Esophagus (tissue), 2 donors: ENCODE measurements at regions not wholly inside any gene's neighbourhood (a gene's known extent, or its start where the extent isn't known, plus 50 kb on each side); places are given as distances from the start of the nearest gene placed in this dataset.

Source experiments
- H3K27ac ChIP-seq, 2 donors: one replicate each; pipeline ENCODE4 v1.5.1; 2013; ENCODE audit warnings: low read depth in 2 of 2, mild to moderate bottlenecking in 2 of 2, inconsistent platforms in 1 of 2, low read length in 1 of 2, moderate library complexity in 1 of 2
- H3K27me3 ChIP-seq, 2 donors: one replicate each; pipeline ENCODE4 v1.6.1; 2013; ENCODE audit warnings: low read length in 2 of 2, control low read depth in 1 of 2, mild to moderate bottlenecking in 1 of 2; ENCODE audit not compliant: insufficient read depth in 2 of 2, control insufficient read depth in 1 of 2
- H3K36me3 ChIP-seq, 2 donors: one replicate each; pipeline ENCODE4 v1.6.1; 2013; ENCODE audit warnings: low read length in 1 of 2; ENCODE audit not compliant: control insufficient read depth in 2 of 2, insufficient read depth in 2 of 2
- H3K4me1 ChIP-seq, 2 donors: one replicate each; pipeline ENCODE4 v1.6.1; 2013; ENCODE audit warnings: low read length in 1 of 2; ENCODE audit not compliant: control insufficient read depth in 2 of 2, insufficient read depth in 2 of 2
- H3K4me3 ChIP-seq, 2 donors: one replicate each; pipeline ENCODE4 v1.5.1; 2013; ENCODE audit warnings: low read length in 2 of 2, mild to moderate bottlenecking in 2 of 2, low read depth in 1 of 2, moderate library complexity in 1 of 2
- H3K9me3 ChIP-seq, 2 donors: one replicate each; pipeline ENCODE4 v1.6.1; 2013; ENCODE audit warnings: mild to moderate bottlenecking in 2 of 2, low read depth in 1 of 2, low read length in 1 of 2, moderate library complexity in 1 of 2; ENCODE audit not compliant: control insufficient read depth in 2 of 2, insufficient read depth in 1 of 2
- WGBS, 2 donors: extraction: QIAGEN DNeasy Blood & Tissue Kit; methylation state at CpG; one replicate each; pipeline ENCODE4 v1.1.7; 2013; 5-methylcytosine and 5-hydroxymethylcytosine counted together
- donor health status: healthy with polysubstance abuse.
- donor health status: Bipolar disorder and iron deficiency.

DNA sequence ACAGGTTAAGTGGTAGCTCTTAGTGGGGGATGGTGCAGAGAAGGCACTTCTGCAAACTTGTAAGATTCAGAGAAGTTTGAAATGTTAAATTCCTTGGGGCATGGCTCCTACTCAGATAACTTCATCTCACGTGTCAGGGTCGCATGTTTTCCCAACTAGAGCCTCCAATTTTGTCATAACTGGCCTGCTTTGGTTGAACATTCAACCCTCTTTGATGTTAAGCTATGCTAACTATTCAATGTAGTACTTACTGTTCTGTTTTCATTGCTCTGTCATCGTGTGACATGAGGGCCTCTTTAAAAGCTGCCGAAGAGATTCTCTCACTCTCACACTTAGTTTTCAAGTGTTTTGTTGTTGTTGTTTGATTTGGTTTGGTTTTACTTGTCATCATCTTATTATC, 280.8 kb downstream of the CDH11 start:
- Histone ChIP-seq H3K27me3 (no peaks in the 10 kb centered on the region), H3K4me3 (no peak overlapping the region), H3K27ac (no peak overlapping the region), H3K4me1 (no peaks in the 10 kb centered on the region), H3K36me3 (no peaks in the 10 kb centered on the region), H3K9me3 (no peaks in the 10 kb centered on the region)
- WGBS, 2 donors = 54 to 55% methylated on average over 4 of the region's 4 CpGs

DNA sequence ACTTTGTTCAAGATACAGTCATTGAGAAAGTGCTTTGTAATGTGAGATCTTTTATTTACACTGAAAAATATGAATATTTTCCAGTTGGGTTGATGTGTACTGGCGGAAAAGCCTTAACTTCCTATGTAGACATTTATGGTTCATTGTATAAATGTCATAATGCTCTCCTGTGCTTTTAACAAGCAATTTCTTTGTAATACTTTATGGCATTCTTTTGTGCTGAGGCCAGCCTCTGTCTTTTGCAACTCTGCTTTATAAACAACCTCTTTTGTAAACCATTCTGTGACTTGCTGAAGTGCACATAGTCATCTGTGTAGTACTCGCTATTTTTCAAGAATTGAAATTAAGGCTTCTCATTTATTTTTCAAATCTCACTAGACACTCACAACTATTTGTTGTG, 291.2 kb downstream of the CDH11 start:
- H3K4me1 ChIP-seq = no peaks in the 10 kb centered on the region
- no peak overlapping the region for H3K27ac ChIP-seq
- no peaks in the 10 kb centered on the region for H3K27me3 ChIP-seq
- WGBS, 2 donors = 48 to 58% methylated on average over 2 of the region's 2 CpGs
- no peaks in the 10 kb centered on the region for H3K36me3 ChIP-seq
- no peaks in the 10 kb centered on the region for H3K9me3 ChIP-seq
- no peak overlapping the region for H3K4me3 ChIP-seq

- Histone ChIP-seq H3K4me1 (no peaks in the 10 kb centered on the region), H3K9me3 (no peaks in the 10 kb centered on the region), H3K36me3 (no peaks in the 10 kb centered on the region), H3K4me3 (no peak overlapping the region), H3K27me3 (no peaks in the 10 kb centered on the region), H3K27ac (no peak overlapping the region)
- 39 to 63% methylated on average over 2 of the region's 2 CpGs for WGBS, 2 donors
Measured at GRCh38 chr16:64829678-64830077, 292.2 kb downstream of the CDH11 start.

GRCh38 chr16:64826374-64826773, 295.5 kb downstream of the CDH11 start:
- no peak overlapping the region for H3K27ac ChIP-seq
- H3K9me3 ChIP-seq = peaks cover 0 to 2% of the 10 kb centered on the region in 2 donors
- no peaks in the 10 kb centered on the region for H3K36me3 ChIP-seq
- WGBS, 2 donors = 83 to 89% methylated on average over 2 of the region's 2 CpGs
- H3K27me3 ChIP-seq = no peaks in the 10 kb centered on the region
- no peak overlapping the region for H3K4me3 ChIP-seq
- no peaks in the 10 kb centered on the region for H3K4me1 ChIP-seq

DNA sequence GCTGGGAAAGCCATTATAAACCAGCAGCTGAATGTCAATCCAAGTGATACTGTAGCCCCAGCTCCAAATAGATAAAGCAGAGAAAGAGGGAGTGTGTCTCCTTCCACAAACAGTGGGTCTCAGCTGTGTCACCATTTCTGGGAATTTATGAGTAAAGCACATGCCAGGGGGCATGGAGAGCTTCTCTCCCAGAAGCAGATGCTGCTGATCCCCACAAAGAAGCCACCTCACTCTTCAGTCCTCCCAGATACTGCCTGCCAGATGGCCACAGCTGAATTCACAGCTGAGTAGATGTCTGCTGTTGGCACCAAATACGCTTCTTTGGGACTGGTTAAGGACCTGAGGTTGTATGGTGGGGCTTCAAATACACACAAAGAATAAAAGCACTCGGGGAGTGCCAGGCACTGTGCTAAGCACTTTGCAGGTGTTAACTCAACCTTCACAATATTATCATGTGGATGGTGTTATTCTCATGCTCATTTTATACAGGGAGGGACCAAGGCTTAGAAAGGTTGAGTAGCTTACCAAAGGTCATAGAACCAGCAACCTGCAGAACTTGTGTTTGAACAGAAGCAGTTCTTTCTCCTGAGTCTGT, 298.3 kb downstream of the CDH11 start:
- Histone ChIP-seq H3K27me3 (no peaks in the 10 kb centered on the region), H3K4me1 (no peaks in the 10 kb centered on the region), H3K27ac (no peak overlapping the region), H3K9me3 (peaks cover 0 to 2% of the 10 kb centered on the region in 2 donors), H3K4me3 (no peak overlapping the region), H3K36me3 (no peaks in the 10 kb centered on the region)
- 55 to 78% methylated on average over 2 of the region's 2 CpGs for WGBS, 2 donors

DNA sequence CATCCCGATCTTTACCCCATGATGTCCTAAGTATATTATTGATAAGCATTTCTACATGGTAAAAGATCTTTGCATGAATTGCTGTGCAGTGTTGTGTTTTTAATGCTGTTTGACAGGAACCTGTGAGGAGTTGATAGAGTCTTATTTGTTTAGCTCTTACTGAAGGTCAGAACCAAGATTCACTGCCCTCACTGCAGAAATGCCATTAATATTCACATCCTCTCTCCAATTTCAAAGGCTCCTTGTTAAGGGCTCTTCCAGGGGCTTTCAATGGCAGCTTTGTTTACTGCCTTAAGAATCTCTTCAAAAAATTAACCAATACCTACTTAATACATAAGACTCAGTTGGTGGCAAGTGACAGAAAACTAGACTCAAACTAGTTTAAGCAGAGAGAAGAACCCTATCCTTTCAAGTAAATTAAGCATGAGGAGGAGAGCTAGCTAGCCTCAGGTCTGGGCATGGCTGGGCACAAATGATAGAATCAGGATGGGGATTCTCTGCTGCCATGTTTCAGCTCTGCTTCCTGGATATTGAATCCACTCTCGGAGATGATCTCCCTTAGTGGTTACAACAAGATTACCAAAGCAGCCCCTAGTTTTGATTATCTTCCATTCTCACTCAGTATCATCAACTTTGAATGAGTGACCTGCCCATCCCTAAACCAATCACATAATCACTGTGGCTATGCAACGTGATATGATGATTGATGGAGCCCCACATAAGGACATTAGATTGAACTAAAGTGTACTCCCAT, 311.8 kb downstream of the CDH11 start:
- Histone ChIP-seq H3K27ac (no peak overlapping the region), H3K36me3 (no peaks in the 10 kb centered on the region), H3K27me3 (no peaks in the 10 kb centered on the region), H3K4me1 (no peaks in the 10 kb centered on the region), H3K9me3 (no peaks in the 10 kb centered on the region), H3K4me3 (no peak overlapping the region)
- 78 to 83% methylated on average over 3 of the region's 3 CpGs for WGBS, 2 donors

GRCh38 chr16:64808474-64808873, 313.4 kb downstream of the CDH11 start:
- Histone ChIP-seq H3K36me3 (no peaks in the 10 kb centered on the region), H3K27ac (no peak overlapping the region), H3K9me3 (no peaks in the 10 kb centered on the region), H3K4me3 (no peak overlapping the region), H3K27me3 (no peaks in the 10 kb centered on the region), H3K4me1 (no peaks in the 10 kb centered on the region)
- WGBS, 2 donors = 53 to 76% methylated on average over 4 of the region's 4 CpGs

DNA sequence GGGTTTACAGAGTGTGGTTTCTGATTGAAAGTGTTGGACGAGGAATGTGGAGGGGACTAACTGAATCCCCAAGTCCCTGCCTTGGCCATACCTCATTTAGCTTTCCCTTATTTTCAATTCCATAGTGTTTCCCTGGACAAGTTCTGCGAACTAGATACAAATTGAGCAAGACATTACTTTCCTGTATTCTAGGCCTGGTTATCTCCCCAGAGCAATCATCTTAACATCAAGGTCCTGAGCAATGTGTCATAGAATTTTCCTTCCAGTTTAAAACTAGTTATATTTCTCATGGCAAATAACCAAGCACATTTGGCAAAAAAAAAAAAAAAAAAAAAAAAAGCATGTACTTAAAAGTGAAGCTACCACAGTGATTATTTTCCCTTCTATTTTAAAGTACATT, 330.1 kb downstream of the CDH11 start:
- WGBS, 2 donors = 91 to 92% methylated on average over 2 of the region's 2 CpGs
- Histone ChIP-seq H3K9me3 (no peaks in the 10 kb centered on the region), H3K27ac (no peak overlapping the region), H3K4me1 (no peaks in the 10 kb centered on the region), H3K27me3 (no peaks in the 10 kb centered on the region), H3K4me3 (no peak overlapping the region), H3K36me3 (no peaks in the 10 kb centered on the region)

DNA sequence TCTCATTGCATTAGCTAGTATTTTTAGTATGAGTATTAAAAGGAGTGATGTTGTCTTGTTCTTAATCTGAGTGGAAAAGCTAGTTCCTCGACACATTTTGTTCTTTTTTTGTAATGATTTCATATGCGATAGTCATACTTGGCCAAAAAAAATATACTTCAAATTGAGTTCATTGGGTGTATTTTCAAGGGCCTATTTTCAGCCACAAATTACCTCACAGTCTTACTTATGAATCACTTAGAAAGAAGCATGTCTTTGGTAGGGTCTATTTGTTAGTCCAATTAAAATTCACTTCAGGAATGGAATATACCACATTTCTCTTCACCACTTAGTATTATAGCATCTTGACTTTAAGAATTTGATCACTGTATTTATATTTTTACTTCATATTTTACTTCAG, 337.2 kb downstream of the CDH11 start:
- Histone ChIP-seq H3K9me3 (no peaks in the 10 kb centered on the region), H3K4me3 (no peak overlapping the region), H3K27me3 (no peaks in the 10 kb centered on the region), H3K27ac (no peak overlapping the region), H3K36me3 (no peaks in the 10 kb centered on the region), H3K4me1 (no peaks in the 10 kb centered on the region)
- WGBS, 2 donors = 89 to 94% methylated on average over 2 of the region's 2 CpGs

DNA sequence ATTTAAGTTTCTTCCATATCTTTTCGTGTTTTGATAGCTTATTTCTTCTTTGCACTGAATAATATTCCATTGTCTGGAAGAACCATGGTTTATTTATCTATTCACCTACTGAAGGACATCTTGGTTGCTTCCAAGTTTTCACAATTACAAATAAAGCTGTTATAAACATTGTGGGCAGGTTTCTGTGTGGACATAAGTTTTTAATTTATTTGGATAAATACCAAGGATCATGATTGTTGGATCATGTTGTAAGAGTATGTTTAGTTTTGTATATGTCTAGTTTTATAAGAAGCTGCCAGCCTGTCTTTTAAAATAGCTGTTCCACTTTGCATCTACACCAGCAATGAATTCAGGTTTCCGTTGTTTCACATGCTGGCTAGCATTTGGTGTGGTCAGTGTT, 339.4 kb downstream of the CDH11 start:
- H3K27ac ChIP-seq = no peak overlapping the region
- H3K4me1 ChIP-seq = no peaks in the 10 kb centered on the region
- no peak overlapping the region for H3K4me3 ChIP-seq
- no peaks in the 10 kb centered on the region for H3K36me3 ChIP-seq
- H3K27me3 ChIP-seq = no peaks in the 10 kb centered on the region
- no peaks in the 10 kb centered on the region for H3K9me3 ChIP-seq
- WGBS, 2 donors = 84 to 85% methylated on average over 2 of the region's 2 CpGs
